ENCODE measurements at regions not wholly inside any gene's neighbourhood (a gene's known extent, or its start where the extent isn't known, plus 50 kb on each side); places are given as distances from the start of the nearest gene placed in this dataset.

- TF ChIP-seq BACH1 (IDR thresholded peaks at IDR 0.05; ENCODE audit: low read length) (no peak), GABPA (IDR thresholded peaks at IDR 0.05; ENCODE audit: borderline replicate concordance, insufficient read depth, low read length) (no peak), SP1 (IDR thresholded peaks at IDR 0.05; ENCODE audit: low read depth, low read length) (no peak), CTCF (IDR thresholded peaks at IDR 0.05; ENCODE audit: control extremely low read depth in 1 of 3, insufficient read depth in 1 of 3, low read depth in 1 of 3, low read length in 3 of 3) (no peak), ZNF274 (IDR thresholded peaks at IDR 0.05; ENCODE audit: borderline replicate concordance, extremely low read depth, low read length) (no peak), EP300 (IDR thresholded peaks at IDR 0.05; ENCODE audit: borderline replicate concordance in 1 of 2, low read depth in 2 of 2, low read length in 2 of 2) (no peak)
Measured at GRCh38 chr7:67636348-67637022, 639.9 kb downstream of the TYW1 start.

Data from H1 (cell line).